ENCODE measurements at regions not wholly inside any gene's neighbourhood (a gene's known extent, or its start where the extent isn't known, plus 50 kb on each side); places are given as distances from the start of the nearest gene placed in this dataset.

GRCh38 chr4:126647320-126647719 is 985.4 kb upstream of the INTU start:
- H3K4me1 ChIP-seq (ENCODE audit: control insufficient read depth in 4 of 4, insufficient read depth in 4 of 4, low read length in 3 of 4): no peaks in the 10 kb centered on the region
- H3K9ac ChIP-seq (ENCODE audit: low read depth in 1 of 2, low read length in 2 of 2): no peak overlapping the region
- H3K9me3 ChIP-seq (ENCODE audit: control insufficient read depth in 4 of 4, low read length in 3 of 4): no peaks in the 10 kb centered on the region
- H3K27me3 ChIP-seq (ENCODE audit: control insufficient read depth in 4 of 4, insufficient read depth in 4 of 4, low read length in 3 of 4): no peaks in the 10 kb centered on the region
- WGBS: 72% methylated on average over 3 of the region's 3 CpGs
- DNase-seq (ENCODE audit: low spot score): no peak
- H3K36me3 ChIP-seq (ENCODE audit: control insufficient read depth in 4 of 4, insufficient read depth in 3 of 4, low read depth in 1 of 4, low read length in 3 of 4): no peaks in the 10 kb centered on the region
- no peak overlapping the region for H3K27ac ChIP-seq (ENCODE audit: low read depth in 1 of 2, low read length in 2 of 2)
- TF ChIP-seq, protein P1, sequence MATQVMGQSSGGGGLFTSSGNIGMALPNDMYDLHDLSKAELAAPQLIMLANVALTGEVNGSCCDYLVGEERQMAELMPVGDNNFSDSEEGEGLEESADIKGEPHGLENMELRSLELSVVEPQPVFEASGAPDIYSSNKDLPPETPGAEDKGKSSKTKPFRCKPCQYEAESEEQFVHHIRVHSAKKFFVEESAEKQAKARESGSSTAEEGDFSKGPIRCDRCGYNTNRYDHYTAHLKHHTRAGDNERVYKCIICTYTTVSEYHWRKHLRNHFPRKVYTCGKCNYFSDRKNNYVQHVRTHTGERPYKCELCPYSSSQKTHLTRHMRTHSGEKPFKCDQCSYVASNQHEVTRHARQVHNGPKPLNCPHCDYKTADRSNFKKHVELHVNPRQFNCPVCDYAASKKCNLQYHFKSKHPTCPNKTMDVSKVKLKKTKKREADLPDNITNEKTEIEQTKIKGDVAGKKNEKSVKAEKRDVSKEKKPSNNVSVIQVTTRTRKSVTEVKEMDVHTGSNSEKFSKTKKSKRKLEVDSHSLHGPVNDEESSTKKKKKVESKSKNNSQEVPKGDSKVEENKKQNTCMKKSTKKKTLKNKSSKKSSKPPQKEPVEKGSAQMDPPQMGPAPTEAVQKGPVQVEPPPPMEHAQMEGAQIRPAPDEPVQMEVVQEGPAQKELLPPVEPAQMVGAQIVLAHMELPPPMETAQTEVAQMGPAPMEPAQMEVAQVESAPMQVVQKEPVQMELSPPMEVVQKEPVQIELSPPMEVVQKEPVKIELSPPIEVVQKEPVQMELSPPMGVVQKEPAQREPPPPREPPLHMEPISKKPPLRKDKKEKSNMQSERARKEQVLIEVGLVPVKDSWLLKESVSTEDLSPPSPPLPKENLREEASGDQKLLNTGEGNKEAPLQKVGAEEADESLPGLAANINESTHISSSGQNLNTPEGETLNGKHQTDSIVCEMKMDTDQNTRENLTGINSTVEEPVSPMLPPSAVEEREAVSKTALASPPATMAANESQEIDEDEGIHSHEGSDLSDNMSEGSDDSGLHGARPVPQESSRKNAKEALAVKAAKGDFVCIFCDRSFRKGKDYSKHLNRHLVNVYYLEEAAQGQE (IDR thresholded peaks at IDR 0.05): no peak
- TF ChIP-seq GABPA (IDR thresholded peaks at IDR 0.05 in 1 of 2, conservative IDR thresholded peaks at IDR 0.05 in 1 of 2) (no peak), HNF4G (IDR thresholded peaks at IDR 0.05) (no peak), FOXA1 (IDR thresholded peaks at IDR 0.05) (no peak), CTCF (IDR thresholded peaks at IDR 0.05; ENCODE audit: low read depth, low read length, missing input control) (no peak), HNF4A (conservative IDR thresholded peaks at IDR 0.05) (no peak), EGR1 (IDR thresholded peaks at IDR 0.05; ENCODE audit: low read depth in 2 of 2) (no peak)
- TF ChIP-seq, protein P2, sequence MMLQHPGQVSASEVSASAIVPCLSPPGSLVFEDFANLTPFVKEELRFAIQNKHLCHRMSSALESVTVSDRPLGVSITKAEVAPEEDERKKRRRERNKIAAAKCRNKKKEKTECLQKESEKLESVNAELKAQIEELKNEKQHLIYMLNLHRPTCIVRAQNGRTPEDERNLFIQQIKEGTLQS (IDR thresholded peaks at IDR 0.05): no peak
- H3K4me3 ChIP-seq (ENCODE audit: low read depth in 1 of 3, low read length in 3 of 3): no peak overlapping the region

- Histone ChIP-seq H3K27ac (ENCODE audit: low read depth in 1 of 2, low read length in 2 of 2) (no peak overlapping the region), H3K9ac (ENCODE audit: low read depth in 1 of 2, low read length in 2 of 2) (no peak overlapping the region), H3K4me1 (ENCODE audit: control insufficient read depth in 4 of 4, insufficient read depth in 4 of 4, low read length in 3 of 4) (no peaks in the 10 kb centered on the region), H3K9me3 (ENCODE audit: control insufficient read depth in 4 of 4, low read length in 3 of 4) (no peaks in the 10 kb centered on the region), H3K4me3 (ENCODE audit: low read depth in 1 of 3, low read length in 3 of 3) (no peak overlapping the region), H3K27me3 (ENCODE audit: control insufficient read depth in 4 of 4, insufficient read depth in 4 of 4, low read length in 3 of 4) (no peaks in the 10 kb centered on the region), H3K36me3 (ENCODE audit: control insufficient read depth in 4 of 4, insufficient read depth in 3 of 4, low read depth in 1 of 4, low read length in 3 of 4) (no peaks in the 10 kb centered on the region)
- DNase-seq (ENCODE audit: low spot score): no peak
- 74% methylated on average over 3 of the region's 3 CpGs for WGBS
- TF ChIP-seq JUND (IDR thresholded peaks at IDR 0.05): no peak
- no peak for TF ChIP-seq FOXA2 (IDR thresholded peaks at IDR 0.05)
- TF ChIP-seq, protein P2 (IDR thresholded peaks at IDR 0.05): no peak
- no peak for TF ChIP-seq RXRA (IDR thresholded peaks at IDR 0.05)
- no peak for TF ChIP-seq ZBTB33 (IDR thresholded peaks at IDR 0.05)
- TF ChIP-seq, protein P3, sequence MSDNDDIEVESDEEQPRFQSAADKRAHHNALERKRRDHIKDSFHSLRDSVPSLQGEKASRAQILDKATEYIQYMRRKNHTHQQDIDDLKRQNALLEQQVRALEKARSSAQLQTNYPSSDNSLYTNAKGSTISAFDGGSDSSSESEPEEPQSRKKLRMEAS (IDR thresholded peaks at IDR 0.05): no peak
- no peak for TF ChIP-seq SP1 (IDR thresholded peaks at IDR 0.05)
- no peak for TF ChIP-seq CTCF (IDR thresholded peaks at IDR 0.05; ENCODE audit: low read depth, low read length, missing input control)
- TF ChIP-seq GABPA (IDR thresholded peaks at IDR 0.05 in 1 of 2, conservative IDR thresholded peaks at IDR 0.05 in 1 of 2): no peak
- TF ChIP-seq YY1 (IDR thresholded peaks at IDR 0.05): no peak
- no peak for TF ChIP-seq HNF4G (IDR thresholded peaks at IDR 0.05)
- TF ChIP-seq NR2F2 (IDR thresholded peaks at IDR 0.05): no peak
Observed at GRCh38 chr4:126647756-126648397, 984.9 kb upstream of the INTU start.
